Pancreas (tissue), 10 donors: ENCODE measurements at regions not wholly inside any gene's neighbourhood (a gene's known extent, or its start where the extent isn't known, plus 50 kb on each side); places are given as distances from the start of the nearest gene placed in this dataset.

Source experiments
- ATAC-seq, 4 donors: fragments of 200-7000 bp; cut with Tn5 transposase; one replicate each; pipeline versions ENCODE4 v1.8.0 to v1.9.1; 2020; ENCODE audit warnings: mild to moderate bottlenecking in 4 of 4, moderate library complexity in 4 of 4
- DNase-seq, 6 donors: peaks; one replicate each; pipeline ENCODE4 v3.0.0-alpha.2; 2020
- FAIRE-seq: peaks from 2 replicates; lab custom pipeline; 2012; peaks lifted over from hg19 to GRCh38; lab: Jason Lieb, UNC
- H3K27ac ChIP-seq, 4 donors: fragments of 200-600 bp; sonication (generic); 1 replicate in 3 of 4; 2 replicates in 1 of 4; pipeline versions ENCODE4 v1.5.0 to v1.8.0; 2020
- H3K27me3 ChIP-seq, 4 donors: fragments of 200-600 bp; one replicate each; pipeline ENCODE4 v1.8.0; 2021
- H3K36me3 ChIP-seq, 3 donors: fragments of 200-600 bp; sonication (generic) in 1 of 3; one replicate each; pipeline versions ENCODE4 v1.5.0 to v1.8.0; 2020 to 2021
- H3K4me1 ChIP-seq, 3 donors: fragments of 200-600 bp; one replicate each; pipeline ENCODE4 v1.8.0; 2021
- H3K4me3 ChIP-seq, 4 donors: fragments of 200-600 bp; sonication (generic) in 2 of 4; one replicate each; pipeline versions ENCODE4 v1.5.0 to v1.8.0; 2020 to 2021
- H3K9me3 ChIP-seq, 4 donors: fragments of 200-600 bp; one replicate each; pipeline ENCODE4 v1.8.0; 2021
- WGBS, 2 donors: extraction: QIAGEN DNeasy Blood & Tissue Kit; methylation state at CpG; one replicate each; pipeline ENCODE4 v1.1.7; 2013; 5-methylcytosine and 5-hydroxymethylcytosine counted together
- intact Hi-C, 3 donors: fragments of 100-400 bp; cut with DNase I; formaldehyde crosslinking; loops; one replicate each; pipeline versions ENCODE4 v1.11.1 to v1.14.2; 2022
- TF ChIP-seq, protein P1 (sequence below), 4 donors: fragments of 200-600 bp; sonication (generic) in 3 of 4; IDR thresholded peaks; one replicate each; pipeline versions ENCODE4 v1.5.0 to v1.8.0; 2021; ENCODE audit warnings: antibody characterized with exemption in 4 of 4
- donor health status: healthy with polysubstance abuse.
- donor health status: DM: no; HTN: no; CAD: no; lungs with moderate emphysema.
- donor health status: DM: no; HTN: no; CAD: no.
- donor health status: control.
- donor health status: control.
- donor health status: Bipolar disorder and iron deficiency.
- donor health status: DM: yes; HTN: yes; CAD: no.
- donor health status: DM: no; HTN: no; CAD: no.
- donor health status: DM: no; HTN: no; CAD: no.
- donor health status: DM: yes; HTN: yes; CAD: no.

DNA sequence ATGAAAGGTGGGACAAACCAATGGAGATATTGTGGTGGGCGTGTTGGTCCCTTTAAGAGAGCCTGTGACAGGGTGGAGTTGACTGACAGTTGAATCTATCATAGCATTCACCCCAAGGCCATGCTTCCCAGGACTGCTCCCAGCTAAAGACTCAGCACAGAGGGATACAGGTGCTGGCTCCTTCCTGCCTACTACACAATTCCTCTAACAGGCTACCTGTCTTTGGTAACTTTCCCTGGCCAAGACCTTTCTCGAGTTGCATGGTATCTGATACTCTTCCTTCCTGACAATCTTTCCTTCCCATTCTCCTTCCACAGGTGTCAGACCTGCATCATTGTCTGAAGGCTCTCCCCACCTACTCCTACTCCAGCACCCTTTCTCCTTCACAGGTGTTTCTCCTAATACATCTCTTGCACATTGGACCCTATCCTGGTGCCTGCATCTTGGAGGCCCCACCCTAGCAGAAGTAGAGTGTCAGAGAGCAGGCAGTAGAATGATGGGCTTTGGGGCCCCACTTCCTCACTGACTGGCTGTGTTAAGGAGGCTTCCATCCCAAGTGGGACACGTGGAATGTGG lies 120.7 kb upstream of the ALDH1B1 start:
- H3K36me3 ChIP-seq: no peaks in the 10 kb centered on the region
- FAIRE-seq (no peak), DNase-seq (no peak), ATAC-seq (no peak)
- no peak overlapping the region for H3K4me3 ChIP-seq
- TF ChIP-seq, protein P1, sequence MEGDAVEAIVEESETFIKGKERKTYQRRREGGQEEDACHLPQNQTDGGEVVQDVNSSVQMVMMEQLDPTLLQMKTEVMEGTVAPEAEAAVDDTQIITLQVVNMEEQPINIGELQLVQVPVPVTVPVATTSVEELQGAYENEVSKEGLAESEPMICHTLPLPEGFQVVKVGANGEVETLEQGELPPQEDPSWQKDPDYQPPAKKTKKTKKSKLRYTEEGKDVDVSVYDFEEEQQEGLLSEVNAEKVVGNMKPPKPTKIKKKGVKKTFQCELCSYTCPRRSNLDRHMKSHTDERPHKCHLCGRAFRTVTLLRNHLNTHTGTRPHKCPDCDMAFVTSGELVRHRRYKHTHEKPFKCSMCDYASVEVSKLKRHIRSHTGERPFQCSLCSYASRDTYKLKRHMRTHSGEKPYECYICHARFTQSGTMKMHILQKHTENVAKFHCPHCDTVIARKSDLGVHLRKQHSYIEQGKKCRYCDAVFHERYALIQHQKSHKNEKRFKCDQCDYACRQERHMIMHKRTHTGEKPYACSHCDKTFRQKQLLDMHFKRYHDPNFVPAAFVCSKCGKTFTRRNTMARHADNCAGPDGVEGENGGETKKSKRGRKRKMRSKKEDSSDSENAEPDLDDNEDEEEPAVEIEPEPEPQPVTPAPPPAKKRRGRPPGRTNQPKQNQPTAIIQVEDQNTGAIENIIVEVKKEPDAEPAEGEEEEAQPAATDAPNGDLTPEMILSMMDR (IDR thresholded peaks at IDR 0.05): no peak
- no peaks in the 10 kb centered on the region for H3K9me3 ChIP-seq
- H3K27ac ChIP-seq: no peak overlapping the region
- intact Hi-C loops: no loop called here
- no peaks in the 10 kb centered on the region for H3K27me3 ChIP-seq
- no peaks in the 10 kb centered on the region for H3K4me1 ChIP-seq
- 84 to 86% methylated on average over 3 of the region's 3 CpGs for WGBS, 2 donors

DNA sequence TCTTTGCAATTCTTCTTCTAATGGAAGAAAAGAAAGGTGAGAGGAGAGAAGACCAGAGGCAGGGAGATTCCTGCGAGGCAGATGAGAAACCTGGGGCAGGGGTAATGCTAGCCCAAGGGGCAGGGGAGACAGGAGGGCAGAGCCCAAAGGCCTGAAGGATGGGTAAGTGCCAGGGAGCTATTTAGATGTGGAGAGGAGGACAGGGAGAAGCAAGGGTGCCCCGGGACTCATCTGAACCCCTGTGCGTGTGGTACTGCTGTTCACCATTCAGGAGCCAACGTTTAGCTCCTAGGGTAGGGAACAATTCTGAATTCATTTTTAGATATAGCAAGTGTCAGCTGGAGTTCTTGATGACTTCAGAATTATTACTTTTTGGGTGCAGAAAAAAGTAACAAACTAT lies 122.7 kb upstream of the ALDH1B1 start:
- intact Hi-C loops: no loop called here
- TF ChIP-seq, protein P1 (IDR thresholded peaks at IDR 0.05): no peak
- ATAC-seq (no peak), FAIRE-seq (no peak), DNase-seq (no peak)
- Histone ChIP-seq H3K27me3 (no peaks in the 10 kb centered on the region), H3K9me3 (no peaks in the 10 kb centered on the region), H3K36me3 (no peaks in the 10 kb centered on the region), H3K4me1 (no peaks in the 10 kb centered on the region), H3K27ac (no peak overlapping the region), H3K4me3 (no peak overlapping the region)
- 77 to 85% methylated on average over 4 of the region's 4 CpGs for WGBS, 2 donors

DNA sequence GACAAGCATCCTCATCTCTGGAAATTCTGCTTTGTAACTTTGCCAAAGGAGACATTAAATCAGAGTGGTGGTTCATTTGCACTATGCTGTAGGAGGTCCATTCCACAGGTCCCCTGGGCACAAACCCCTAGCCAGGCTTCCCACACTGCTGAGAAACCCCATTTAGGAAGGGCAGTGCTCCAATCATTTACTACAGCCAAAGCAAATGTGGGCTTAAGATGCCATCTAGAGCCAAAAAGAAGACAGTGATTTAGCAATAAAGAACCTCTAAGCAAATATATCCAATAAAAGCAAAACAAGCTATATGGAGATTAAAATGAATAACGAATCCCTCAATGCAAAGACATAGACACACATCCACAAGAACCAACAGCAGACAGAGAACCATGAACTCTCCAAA lies 129.0 kb upstream of the ALDH1B1 start:
- Histone ChIP-seq H3K27ac (no peak overlapping the region), H3K27me3 (no peaks in the 10 kb centered on the region), H3K36me3 (no peaks in the 10 kb centered on the region), H3K4me1 (no peaks in the 10 kb centered on the region), H3K9me3 (no peaks in the 10 kb centered on the region), H3K4me3 (no peak overlapping the region)
- ATAC-seq: no peak
- TF ChIP-seq, protein P1 (IDR thresholded peaks at IDR 0.05): no peak
- no peak for FAIRE-seq
- intact Hi-C loops: no loop called here
- WGBS, 2 donors: 59 to 64% methylated on average over 1 of the region's 1 CpG
- DNase-seq: no peak

DNA sequence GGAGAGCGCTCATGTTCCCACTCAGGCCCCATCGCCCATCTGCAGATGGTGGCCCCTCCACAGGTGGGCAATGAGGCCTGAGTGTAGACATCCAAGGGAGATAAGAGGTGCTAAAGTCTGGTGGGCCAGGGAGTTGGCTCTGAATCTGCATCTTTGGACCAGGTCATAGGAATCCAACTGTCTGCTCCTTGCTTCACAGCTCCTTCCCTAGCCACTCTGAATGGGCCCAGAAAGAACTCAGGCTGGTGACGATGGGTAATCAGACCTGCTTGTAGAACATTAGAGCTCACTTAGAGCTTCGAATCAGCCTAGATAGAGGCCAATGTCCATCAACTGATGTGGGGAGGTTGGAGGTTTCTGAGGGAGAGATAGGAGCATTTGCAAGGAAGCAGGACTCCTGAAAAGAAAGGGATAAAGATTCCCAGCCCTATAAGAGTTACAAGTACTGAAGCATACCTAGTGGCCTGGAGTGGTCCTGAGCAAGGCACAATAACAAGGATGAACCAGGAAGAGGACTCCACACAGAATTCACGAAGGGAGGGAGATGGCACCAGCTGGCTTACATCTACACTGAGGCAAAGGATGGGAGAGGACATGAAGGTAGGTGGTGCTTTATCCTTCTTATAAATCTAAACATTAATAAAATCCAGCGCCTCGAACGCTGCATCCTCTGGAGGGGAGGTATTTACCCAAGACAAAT lies 132.8 kb upstream of the ALDH1B1 start:
- no peaks in the 10 kb centered on the region for H3K27me3 ChIP-seq
- no peaks in the 10 kb centered on the region for H3K36me3 ChIP-seq
- H3K4me3 ChIP-seq: no peak overlapping the region
- ATAC-seq (no peak), DNase-seq (no peak), FAIRE-seq (no peak)
- H3K4me1 ChIP-seq: no peaks in the 10 kb centered on the region
- intact Hi-C loops: loop anchor here in 2 of 3 donors (5.0 to 10.0 kb wide), 2 partner anchors 33 to 95 kb away; no protein-coding TSS in a partner anchor
- H3K9me3 ChIP-seq: no peaks in the 10 kb centered on the region
- H3K27ac ChIP-seq: no peak overlapping the region
- TF ChIP-seq, protein P1 (IDR thresholded peaks at IDR 0.05): no peak
- WGBS, 2 donors: 92 to 93% methylated on average over 8 of the region's 8 CpGs

DNA sequence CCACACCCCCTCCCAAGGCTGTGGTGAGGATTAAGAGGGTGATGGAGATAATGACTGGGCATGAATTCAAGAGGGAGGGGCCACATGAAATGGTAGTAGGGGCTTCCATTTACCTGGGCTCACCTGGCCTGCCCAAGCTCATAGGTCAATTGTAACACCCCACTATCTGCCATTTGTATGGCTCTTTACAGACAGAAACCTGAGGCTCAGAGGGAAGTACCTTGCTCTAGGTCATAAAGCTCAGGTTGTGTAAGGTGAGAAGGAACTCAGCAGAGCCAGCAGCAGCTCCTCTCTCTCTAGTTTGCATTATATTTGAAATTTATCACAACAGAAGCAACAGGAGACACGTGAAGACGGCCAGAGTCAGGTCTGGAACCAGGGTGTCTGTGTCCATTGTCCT lies 133.4 kb upstream of the ALDH1B1 start:
- DNase-seq (no peak), ATAC-seq (no peak), FAIRE-seq (no peak)
- H3K4me3 ChIP-seq: no peak overlapping the region
- no peaks in the 10 kb centered on the region for H3K27me3 ChIP-seq
- intact Hi-C loops: loop anchor here in 2 of 3 donors (5.0 to 10.0 kb wide), 2 partner anchors 33 to 94 kb away; no protein-coding TSS in a partner anchor
- 84 to 86% methylated on average over 2 of the region's 2 CpGs for WGBS, 2 donors
- no peaks in the 10 kb centered on the region for H3K9me3 ChIP-seq
- no peaks in the 10 kb centered on the region for H3K4me1 ChIP-seq
- no peaks in the 10 kb centered on the region for H3K36me3 ChIP-seq
- TF ChIP-seq, protein P1 (IDR thresholded peaks at IDR 0.05): no peak
- H3K27ac ChIP-seq: no peak overlapping the region
